ENCODE measurements at regions not wholly inside any gene's neighbourhood (a gene's known extent, or its start where the extent isn't known, plus 50 kb on each side); places are given as distances from the start of the nearest gene placed in this dataset.
A peak's percentile ranks its signal among the peaks of the same experiment; 100 is the strongest.

- WGBS, 2 donors, result 68 to 87% methylated on average over 5 of the region's 5 CpGs
- no peak for DNase-seq (ENCODE audit: low spot score in 2 of 2)
- H3K27me3 ChIP-seq, result no peaks in the 10 kb centered on the region
- no peak overlapping the region for H3K27ac ChIP-seq
- H3K9me3 ChIP-seq, result no peaks in the 10 kb centered on the region
- H3K36me3 ChIP-seq, result no peaks in the 10 kb centered on the region
- TF ChIP-seq CTCF (IDR thresholded peaks at IDR 0.05), result no peak
- no peak for TF ChIP-seq POLR2A (IDR thresholded peaks at IDR 0.05)
- no peak for TF ChIP-seq EP300 (IDR thresholded peaks at IDR 0.05)
- H3K4me1 ChIP-seq, result no peaks in the 10 kb centered on the region
- H3K4me3 ChIP-seq, result no peak overlapping the region
These were observed 443.6 kb downstream of the CBLN2 start for GRCh38 chr18:72100465-72101004.

GRCh38 chr18:72091369-72091768 lies 452.8 kb downstream of the CBLN2 start:
- TF ChIP-seq POLR2A (IDR thresholded peaks at IDR 0.05) (no peak), CTCF (IDR thresholded peaks at IDR 0.05) (no peak), EP300 (IDR thresholded peaks at IDR 0.05) (no peak)
- Histone ChIP-seq H3K4me1 (no peaks in the 10 kb centered on the region), H3K27me3 (no peaks in the 10 kb centered on the region), H3K36me3 (no peaks in the 10 kb centered on the region), H3K9me3 (no peaks in the 10 kb centered on the region), H3K4me3 (no peak overlapping the region), H3K27ac (no peak overlapping the region)
- no peak for DNase-seq (ENCODE audit: low spot score in 2 of 2)
- WGBS, 2 donors, result 28 to 30% methylated on average over 5 of the region's 5 CpGs

- Histone ChIP-seq H3K27ac (no peak overlapping the region), H3K36me3 (no peaks in the 10 kb centered on the region), H3K27me3 (no peaks in the 10 kb centered on the region), H3K4me1 (no peaks in the 10 kb centered on the region), H3K9me3 (no peaks in the 10 kb centered on the region), H3K4me3 (no peak overlapping the region)
- whole genome bisulfite sequencing, 2 donors, result 74 to 83% methylated on average over 3 of the region's 3 CpGs
- no peak for TF ChIP-seq POLR2A (IDR thresholded peaks at IDR 0.05)
- TF ChIP-seq CTCF (IDR thresholded peaks at IDR 0.05), result no peak
- no peak for TF ChIP-seq EP300 (IDR thresholded peaks at IDR 0.05)
- DNase-seq (ENCODE audit: low spot score in 2 of 2), result no peak
These were observed 454.7 kb downstream of the CBLN2 start for GRCh38 chr18:72089432-72089831.

GRCh38 chr18:72086421-72086820 lies 457.7 kb downstream of the CBLN2 start:
- DNase-seq (ENCODE audit: low spot score in 2 of 2), result no peak
- no peak overlapping the region for H3K27ac ChIP-seq
- no peak for TF ChIP-seq EP300 (IDR thresholded peaks at IDR 0.05)
- peak in 3 of 5 experiments; percentile 14 to 24 (median 14) for TF ChIP-seq CTCF (IDR thresholded peaks at IDR 0.05)
- TF ChIP-seq POLR2A (IDR thresholded peaks at IDR 0.05), result no peak
- WGBS, 2 donors, result 9 to 10% methylated on average over 4 of the region's 4 CpGs
- no peak overlapping the region for H3K4me3 ChIP-seq
- no peaks in the 10 kb centered on the region for H3K4me1 ChIP-seq
- no peaks in the 10 kb centered on the region for H3K27me3 ChIP-seq
- H3K36me3 ChIP-seq, result no peaks in the 10 kb centered on the region
- H3K9me3 ChIP-seq, result no peaks in the 10 kb centered on the region

GRCh38 chr18:72075040-72075439 lies 469.1 kb downstream of the CBLN2 start:
- WGBS, 2 donors, result 82 to 95% methylated on average over 4 of the region's 4 CpGs
- Histone ChIP-seq H3K36me3 (no peaks in the 10 kb centered on the region), H3K27me3 (no peaks in the 10 kb centered on the region), H3K27ac (no peak overlapping the region), H3K9me3 (no peaks in the 10 kb centered on the region), H3K4me1 (no peaks in the 10 kb centered on the region), H3K4me3 (no peak overlapping the region)
- no peak for DNase-seq (ENCODE audit: low spot score in 2 of 2)
- no peak for TF ChIP-seq POLR2A (IDR thresholded peaks at IDR 0.05)
- no peak for TF ChIP-seq CTCF (IDR thresholded peaks at IDR 0.05)
- TF ChIP-seq EP300 (IDR thresholded peaks at IDR 0.05), result no peak

Measured in tibial nerve (tissue), 4 donors.